ENCODE measurements at regions not wholly inside any gene's neighbourhood (a gene's known extent, or its start where the extent isn't known, plus 50 kb on each side); places are given as distances from the start of the nearest gene placed in this dataset.
"Not testable (repeated sequence)": the region's sequence is repeated elsewhere in the genome, so short reads cannot be mapped to it uniquely, and the experiment has no call there.

GRCh38 chr3:162710332-162711112, 1213.9 kb downstream of the OTOL1 start:
- WGBS (ENCODE audit: low lambda C conversion rate), result 64% methylated on average over 7 of the region's 30 CpGs
- in situ Hi-C loops (cut with HindIII; ENCODE audit: extremely low pct_ligation_motif_present, low pct_unique_long_range_greater_than_20kb), result no loop called here
- Histone ChIP-seq H3K4me2 (ENCODE audit: low read depth, low read length) (no peak overlapping the region), H4K20me1 (ENCODE audit: insufficient read depth, low read length) (no peaks in the 10 kb centered on the region), H3K4me3 (replicated peaks in 1 of 3; ENCODE audit: insufficient read depth in 1 of 3, low read depth in 2 of 3, low read length in 3 of 3) (no peak overlapping the region), H3K4me1 (ENCODE audit: insufficient read depth, low read length) (no peaks in the 10 kb centered on the region), H3K27me3 (ENCODE audit: control insufficient read depth in 1 of 2, insufficient read depth in 2 of 2, low read length in 2 of 2) (no peaks in the 10 kb centered on the region), H3K79me2 (ENCODE audit: insufficient read depth, low read length) (no peaks in the 10 kb centered on the region), H3K27ac (ENCODE audit: extremely low read length, insufficient read depth, low read length) (no peak overlapping the region), H3K9ac (ENCODE audit: insufficient read depth, low read depth, low read length) (no peak overlapping the region), H3K36me3 (replicated peaks in 1 of 2; ENCODE audit: control insufficient read depth in 1 of 2, insufficient read depth in 2 of 2, low read length in 2 of 2) (no peaks in the 10 kb centered on the region), H3K9me3 (ENCODE audit: low read length) (no peaks in the 10 kb centered on the region), H2AFZ (ENCODE audit: low read length) (no peak overlapping the region)
- ATAC-seq, result no peak
- intact Hi-C loops (cut with micrococcal nuclease; ENCODE audit: unreplicated experiment), result no loop called here
- ChIA-PET POLR2A (no interaction called here), CTCF (ENCODE audit: low intra/inter-chr PET ratio, low total read pairs) (no interaction called here)
- no peak for FAIRE-seq
- BruUV-seq (replicated peaks), result no TSS peak
- no peak for TF ChIP-seq ZNF850 (CRISPR knock-in tag; conservative IDR thresholded peaks at IDR 0.05)
- no peak for TF ChIP-seq KLF15 (CRISPR knock-in tag; IDR thresholded peaks at IDR 0.05; ENCODE audit: borderline replicate concordance)
- TF ChIP-seq NR2F1 (CRISPR knock-in tag; IDR thresholded peaks at IDR 0.05), result no peak
- TF ChIP-seq EZH2 (conservative IDR thresholded peaks at IDR 0.05; ENCODE audit: low read depth, low read length), result no peak
- no peak for TF ChIP-seq ZNF556 (CRISPR knock-in tag; IDR thresholded peaks at IDR 0.05; ENCODE audit: borderline replicate concordance)
- TF ChIP-seq ZNF235 (CRISPR knock-in tag; IDR thresholded peaks at IDR 0.05; ENCODE audit: borderline replicate concordance), result no peak
- TF ChIP-seq ZBTB7A (CRISPR knock-in tag; IDR thresholded peaks at IDR 0.05), result no peak
- TF ChIP-seq ZNF543 (CRISPR knock-in tag; IDR thresholded peaks at IDR 0.05), result no peak
- TF ChIP-seq KLF12 (CRISPR knock-in tag; IDR thresholded peaks at IDR 0.05; ENCODE audit: borderline replicate concordance), result no peak
- TF ChIP-seq ZNF225 (CRISPR knock-in tag; IDR thresholded peaks at IDR 0.05), result no peak
- TF ChIP-seq ZNF713 (CRISPR knock-in tag; IDR thresholded peaks at IDR 0.05), result no peak
- TF ChIP-seq HNRNPH1 (optimal IDR thresholded peaks at IDR 0.05; ENCODE audit: low read depth, low read length), result no peak
- TF ChIP-seq, protein P1, sequence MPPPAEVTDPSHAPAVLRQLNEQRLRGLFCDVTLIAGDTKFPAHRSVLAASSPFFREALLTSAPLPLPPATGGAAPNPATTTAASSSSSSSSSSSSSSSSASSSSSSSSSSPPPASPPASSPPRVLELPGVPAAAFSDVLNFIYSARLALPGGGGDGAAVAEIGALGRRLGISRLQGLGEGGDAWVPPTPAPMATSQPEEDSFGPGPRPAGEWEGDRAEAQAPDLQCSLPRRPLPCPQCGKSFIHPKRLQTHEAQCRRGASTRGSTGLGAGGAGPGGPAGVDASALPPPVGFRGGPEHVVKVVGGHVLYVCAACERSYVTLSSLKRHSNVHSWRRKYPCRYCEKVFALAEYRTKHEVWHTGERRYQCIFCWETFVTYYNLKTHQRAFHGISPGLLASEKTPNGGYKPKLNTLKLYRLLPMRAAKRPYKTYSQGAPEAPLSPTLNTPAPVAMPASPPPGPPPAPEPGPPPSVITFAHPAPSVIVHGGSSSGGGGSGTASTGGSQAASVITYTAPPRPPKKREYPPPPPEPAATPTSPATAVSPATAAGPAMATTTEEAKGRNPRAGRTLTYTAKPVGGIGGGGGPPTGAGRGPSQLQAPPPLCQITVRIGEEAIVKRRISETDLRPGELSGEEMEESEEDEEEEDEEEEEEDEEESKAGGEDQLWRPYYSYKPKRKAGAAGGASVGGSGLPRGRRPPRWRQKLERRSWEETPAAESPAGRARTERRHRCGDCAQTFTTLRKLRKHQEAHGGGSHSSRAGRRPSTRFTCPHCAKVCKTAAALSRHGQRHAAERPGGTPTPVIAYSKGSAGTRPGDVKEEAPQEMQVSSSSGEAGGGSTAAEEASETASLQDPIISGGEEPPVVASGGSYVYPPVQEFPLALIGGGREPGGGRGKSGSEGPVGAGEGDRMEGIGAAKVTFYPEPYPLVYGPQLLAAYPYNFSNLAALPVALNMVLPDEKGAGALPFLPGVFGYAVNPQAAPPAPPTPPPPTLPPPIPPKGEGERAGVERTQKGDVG (CRISPR knock-in tag; IDR thresholded peaks at IDR 0.05; ENCODE audit: borderline replicate concordance), result no peak
- TF ChIP-seq EP300 (IDR thresholded peaks at IDR 0.05; ENCODE audit: low read depth in 2 of 2, low read length in 2 of 2), result no peak
- TF ChIP-seq EP300 (CRISPR knock-in tag; IDR thresholded peaks at IDR 0.05; ENCODE audit: borderline replicate concordance), result no peak
- TF ChIP-seq ZNF605 (CRISPR knock-in tag; IDR thresholded peaks at IDR 0.05), result no peak
- TF ChIP-seq ZFP1 (CRISPR knock-in tag; IDR thresholded peaks at IDR 0.05), result no peak
- no peak for TF ChIP-seq ZFP62 (CRISPR knock-in tag; IDR thresholded peaks at IDR 0.05)
- DNase-seq (ENCODE audit: low spot score), result no peak

- in situ Hi-C loops (cut with HindIII; ENCODE audit: extremely low pct_ligation_motif_present, low pct_unique_long_range_greater_than_20kb), result not testable (repeated sequence)
These were observed 1220.5 kb downstream of the OTOL1 start for GRCh38 chr3:162717074-162717473.

More at GRCh38 chr3:162717074-162717473, 1220.5 kb downstream of the OTOL1 start:
- DNase-seq (ENCODE audit: low spot score); H3K9me3 ChIP-seq (ENCODE audit: low read length); BruUV-seq (replicated peaks); H2AFZ ChIP-seq (ENCODE audit: low read length); H4K20me1 ChIP-seq (ENCODE audit: insufficient read depth, low read length); H3K27me3 ChIP-seq (ENCODE audit: control insufficient read depth in 1 of 2, insufficient read depth in 2 of 2, low read length in 2 of 2); H3K27ac ChIP-seq (ENCODE audit: extremely low read length, insufficient read depth, low read length); ATAC-seq; H3K79me2 ChIP-seq (ENCODE audit: insufficient read depth, low read length); POLR2A ChIA-PET; intact Hi-C loops (cut with micrococcal nuclease; ENCODE audit: unreplicated experiment); H3K9ac ChIP-seq (ENCODE audit: insufficient read depth, low read depth, low read length); H3K4me3 ChIP-seq (replicated peaks in 1 of 3; ENCODE audit: insufficient read depth in 1 of 3, low read depth in 2 of 3, low read length in 3 of 3); H3K4me2 ChIP-seq (ENCODE audit: low read depth, low read length); CTCF ChIA-PET (ENCODE audit: low intra/inter-chr PET ratio, low total read pairs); H3K36me3 ChIP-seq (replicated peaks in 1 of 2; ENCODE audit: control insufficient read depth in 1 of 2, insufficient read depth in 2 of 2, low read length in 2 of 2); H3K4me1 ChIP-seq (ENCODE audit: insufficient read depth, low read length); FAIRE-seq: not testable (repeated sequence)
- 2% methylated on average over 6 of the region's 6 CpGs for WGBS (ENCODE audit: low lambda C conversion rate)

Data from HepG2 (cell line).